IPS-NIHi7 (cell line): ENCODE measurements at regions not wholly inside any gene's neighbourhood (a gene's known extent, or its start where the extent isn't known, plus 50 kb on each side); places are given as distances from the start of the nearest gene placed in this dataset.
A peak's percentile ranks its signal among the peaks of the same experiment; 100 is the strongest.

Experiments used
- DNase-seq: peaks from one replicate; pipeline ENCODE4 v3.0.0; 2012; ENCODE audit warnings: mixed read lengths; ENCODE audit errors: extremely low spot score

- no peak for DNase-seq
Measured at GRCh38 chr7:21218155-21218554, 209.7 kb upstream of the SP4 start.

- no peak for DNase-seq
Measured at GRCh38 chr7:21221130-21221529, 206.8 kb upstream of the SP4 start.

- DNase-seq = no peak
Measured at GRCh38 chr7:21238400-21239116, 189.3 kb upstream of the SP4 start.

- DNase-seq = peak; percentile 42
Measured at GRCh38 chr7:21243265-21243664, 184.6 kb upstream of the SP4 start.

GRCh38 chr7:21251151-21251800 lies 176.6 kb upstream of the SP4 start:
- no peak for DNase-seq

GRCh38 chr7:21253740-21254687 lies 173.9 kb upstream of the SP4 start:
- peak; percentile 78 for DNase-seq

GRCh38 chr7:21256310-21256877 lies 171.5 kb upstream of the SP4 start:
- DNase-seq = no peak

GRCh38 chr7:21260939-21261338 lies 166.9 kb upstream of the SP4 start:
- no peak for DNase-seq

- DNase-seq = peak; percentile 58
Measured at GRCh38 chr7:21261627-21262594, 166.0 kb upstream of the SP4 start.

GRCh38 chr7:21269021-21269420 lies 158.9 kb upstream of the SP4 start:
- no peak for DNase-seq

GRCh38 chr7:21276471-21277035 lies 151.3 kb upstream of the SP4 start:
- DNase-seq = peak; percentile 22

- DNase-seq = no peak
Measured at GRCh38 chr7:21278944-21279343, 148.9 kb upstream of the SP4 start.

- DNase-seq = no peak
Measured at GRCh38 chr7:21281193-21281592, 146.7 kb upstream of the SP4 start.

- no peak for DNase-seq
Measured at GRCh38 chr7:21293771-21294170, 134.1 kb upstream of the SP4 start.

GRCh38 chr7:21299766-21300165 lies 128.1 kb upstream of the SP4 start:
- no peak for DNase-seq

GRCh38 chr7:21300692-21301091 lies 127.2 kb upstream of the SP4 start:
- peak; percentile 22 for DNase-seq

- no peak for DNase-seq
Measured at GRCh38 chr7:21304808-21305375, 123.0 kb upstream of the SP4 start.

- DNase-seq = no peak
Measured at GRCh38 chr7:21305455-21306235, 122.2 kb upstream of the SP4 start.

- no peak for DNase-seq
Measured at GRCh38 chr7:21314954-21315353, 112.9 kb upstream of the SP4 start.
